Activated CD8-positive, alpha-beta T cell treated with anti-CD3 and anti-CD28 coated beads, Interleukin-2, amount 10 ng/mL, durations not matched to agents 7 days and 5 days (primary cell): ENCODE measurements at regions not wholly inside any gene's neighbourhood (a gene's known extent, or its start where the extent isn't known, plus 50 kb on each side); places are given as distances from the start of the nearest gene placed in this dataset.

Experiments used
- ATAC-seq: fragments of 150-1000 bp; cut with Tn5 transposase; one replicate; pipeline ENCODE4 v1.10.0; 2021; ENCODE audit warnings: moderate library complexity
- CTCF ChIA-PET: fragments of 350-600 bp; sonication (Branson Sonifier 250); formaldehyde crosslinking; loops from one replicate; lab custom pipeline; 2021; ENCODE audit warnings: antibody characterized with exemption; lab: Charles Lee
- POLR2A ChIA-PET: fragments of 350-600 bp; sonication (Branson Sonifier 250); formaldehyde crosslinking; loops from one replicate; lab custom pipeline; 2021; ENCODE audit warnings: antibody characterized with exemption; lab: Charles Lee
- DNase-seq: peaks from one replicate; pipeline ENCODE4 v3.0.0-alpha.2; 2020
- H3K27ac Mint-ChIP-seq: one replicate; pipeline ENCODE4 v1.8.0; 2021; ENCODE audit warnings: mild to moderate bottlenecking, mixed read lengths
- H3K27me3 Mint-ChIP-seq: one replicate; pipeline ENCODE4 v1.8.0; 2021; ENCODE audit warnings: low read depth, mixed read lengths
- H3K36me3 Mint-ChIP-seq: one replicate; pipeline ENCODE4 v1.8.0; 2021; ENCODE audit warnings: low read depth, mixed read lengths
- H3K4me1 Mint-ChIP-seq: one replicate; pipeline ENCODE4 v1.8.0; 2021; ENCODE audit warnings: low read depth, mixed read lengths
- H3K4me3 Mint-ChIP-seq: one replicate; pipeline ENCODE4 v1.8.0; 2021; ENCODE audit warnings: mild to moderate bottlenecking, mixed read lengths
- H3K9me3 Mint-ChIP-seq: one replicate; pipeline ENCODE4 v1.8.0; 2022; ENCODE audit warnings: mixed read lengths; ENCODE audit not compliant: insufficient read depth

DNA sequence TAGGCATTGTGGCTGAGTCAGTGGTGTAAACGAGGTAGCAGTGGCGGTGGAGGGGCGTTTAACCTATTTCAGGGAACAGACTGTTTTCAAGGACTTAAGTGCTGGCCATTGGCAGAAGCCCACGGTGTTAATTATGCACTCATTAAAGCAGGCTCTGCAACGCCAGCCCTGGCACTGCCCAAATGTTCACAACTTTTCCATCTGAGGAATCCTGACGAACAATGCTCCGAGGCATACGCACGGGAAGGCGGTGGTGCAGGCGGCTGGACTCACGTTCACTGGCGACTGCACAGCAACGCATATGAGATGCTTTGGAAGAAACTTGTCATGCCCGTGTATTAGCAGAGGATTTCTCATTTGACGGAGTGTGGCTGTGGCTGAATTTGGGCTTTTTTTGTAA is 70.6 kb upstream of the SLC24A4 start:
- DNase-seq (no peak), ATAC-seq (no peak)
- Mint-ChIP-seq H3K4me3 (no peak overlapping the region), H3K9me3 (no peaks in the 10 kb centered on the region), H3K4me1 (peaks cover 11% of the 10 kb centered on the region), H3K27me3 (peaks cover 53% of the 10 kb centered on the region), H3K36me3 (no peaks in the 10 kb centered on the region), H3K27ac (no peak overlapping the region)
- ChIA-PET CTCF (no interaction called here), POLR2A (no interaction called here)

GRCh38 chr14:92253381-92253894 is 69.5 kb upstream of the SLC24A4 start:
- H3K9me3 Mint-ChIP-seq, result no peaks in the 10 kb centered on the region
- ATAC-seq (no peak), DNase-seq (no peak)
- H3K4me1 Mint-ChIP-seq, result peaks cover 19% of the 10 kb centered on the region
- H3K4me3 Mint-ChIP-seq, result no peak overlapping the region
- H3K36me3 Mint-ChIP-seq, result no peaks in the 10 kb centered on the region
- ChIA-PET POLR2A (no interaction called here), CTCF (no interaction called here)
- H3K27ac Mint-ChIP-seq, result no peak overlapping the region
- peaks cover 50% of the 10 kb centered on the region for H3K27me3 Mint-ChIP-seq

- H3K36me3 Mint-ChIP-seq, result no peaks in the 10 kb centered on the region
- ATAC-seq (no peak), DNase-seq (no peak)
- H3K4me3 Mint-ChIP-seq, result no peak overlapping the region
- H3K4me1 Mint-ChIP-seq, result peaks cover 32% of the 10 kb centered on the region
- H3K27me3 Mint-ChIP-seq, result peaks cover 44% of the 10 kb centered on the region
- no peaks in the 10 kb centered on the region for H3K9me3 Mint-ChIP-seq
- no peak overlapping the region for H3K27ac Mint-ChIP-seq
- ChIA-PET CTCF (interaction anchor here (0.7 kb wide), 1 partner anchor 119 kb away, joined by 3 read pairs; no protein-coding TSS in a partner anchor), POLR2A (no interaction called here)
Measured at GRCh38 chr14:92254786-92255185, 68.2 kb upstream of the SLC24A4 start.

- Mint-ChIP-seq H3K4me3 (no peak overlapping the region), H3K36me3 (no peaks in the 10 kb centered on the region), H3K27me3 (peaks cover 20% of the 10 kb centered on the region), H3K27ac (no peak overlapping the region), H3K4me1 (peaks cover 43% of the 10 kb centered on the region), H3K9me3 (no peaks in the 10 kb centered on the region)
- ChIA-PET POLR2A (interaction anchor here (1.4 kb wide), 1 partner anchor 10 kb away, joined by 3 read pairs; no protein-coding TSS in a partner anchor), CTCF (interaction anchor here (1.1 to 1.9 kb wide), 2 partner anchors 20 to 93 kb away, joined by 3 to 5 read pairs; no protein-coding TSS in a partner anchor)
- DNase-seq (peak; percentile 29), ATAC-seq (peak; percentile 21)
Measured at GRCh38 chr14:92258934-92259333, 64.0 kb upstream of the SLC24A4 start.

GRCh38 chr14:92259613-92260357 is 63.2 kb upstream of the SLC24A4 start:
- Mint-ChIP-seq H3K27ac (peak overlapping the region; percentile 20), H3K4me3 (no peak overlapping the region), H3K36me3 (no peaks in the 10 kb centered on the region), H3K9me3 (no peaks in the 10 kb centered on the region), H3K4me1 (peaks cover 43% of the 10 kb centered on the region), H3K27me3 (peaks cover 13% of the 10 kb centered on the region)
- ATAC-seq, result peak; percentile 28
- CTCF ChIA-PET, result interaction anchor here (1.0 to 1.9 kb wide), 3 partner anchors 11 to 92 kb away, joined by 3 to 5 read pairs (median 3); no protein-coding TSS in a partner anchor
- POLR2A ChIA-PET, result interaction anchor here (0.6 to 1.4 kb wide), 2 partner anchors 11 to 32 kb away, joined by 3 read pairs; no protein-coding TSS in a partner anchor
- DNase-seq, result no peak

DNA sequence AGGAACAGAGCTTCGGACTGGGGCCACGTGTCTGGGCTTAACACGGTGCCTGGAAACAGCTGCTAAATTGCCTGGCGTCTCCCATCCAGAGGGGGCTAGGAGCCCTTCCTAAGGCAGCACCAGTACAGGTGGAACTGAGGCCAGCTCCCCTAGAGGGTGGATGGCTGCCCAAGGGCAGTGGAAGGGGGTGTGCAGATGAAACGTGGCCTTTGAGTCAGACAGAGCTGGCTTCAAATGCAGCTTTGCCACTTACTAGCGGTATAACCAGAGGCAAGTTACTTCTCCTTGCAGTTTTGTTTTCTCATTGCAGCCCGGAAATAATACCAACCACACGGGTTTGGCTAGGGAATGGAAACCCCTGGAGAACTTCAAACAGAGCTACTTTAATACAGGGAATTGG is 59.3 kb upstream of the SLC24A4 start:
- ATAC-seq (no peak), DNase-seq (no peak)
- ChIA-PET CTCF (interaction anchor here (1.6 kb wide), 1 partner anchor 14 kb away, joined by 3 read pairs; no protein-coding TSS in a partner anchor), POLR2A (no interaction called here)
- H3K4me1 Mint-ChIP-seq, result peaks cover 27% of the 10 kb centered on the region
- H3K27ac Mint-ChIP-seq, result no peak overlapping the region
- H3K9me3 Mint-ChIP-seq, result no peaks in the 10 kb centered on the region
- no peaks in the 10 kb centered on the region for H3K36me3 Mint-ChIP-seq
- H3K4me3 Mint-ChIP-seq, result no peak overlapping the region
- peaks cover 9% of the 10 kb centered on the region for H3K27me3 Mint-ChIP-seq

DNA sequence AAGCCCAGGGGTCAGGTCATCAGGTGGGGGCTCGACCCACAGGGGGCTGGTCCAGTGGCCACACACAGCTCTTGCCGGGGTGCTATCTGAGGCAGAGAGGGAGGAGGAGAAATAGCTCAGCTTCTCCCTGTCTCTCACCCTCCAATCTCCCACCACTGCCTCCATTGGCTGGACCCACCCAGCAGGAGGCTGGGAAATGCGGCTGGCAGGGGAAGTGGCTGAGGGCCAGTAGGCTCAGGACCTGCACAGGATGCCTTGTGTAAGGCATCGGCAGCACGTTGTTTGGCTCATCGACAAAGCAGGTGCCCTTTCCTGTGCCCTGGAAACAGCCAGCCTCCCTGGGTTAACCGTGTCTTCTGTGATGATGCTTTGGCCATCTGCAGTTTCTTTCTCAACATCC is 58.8 kb upstream of the SLC24A4 start:
- H3K4me1 Mint-ChIP-seq, result peaks cover 23% of the 10 kb centered on the region
- DNase-seq (no peak), ATAC-seq (no peak)
- CTCF ChIA-PET, result no interaction called here
- no peak overlapping the region for H3K4me3 Mint-ChIP-seq
- no peaks in the 10 kb centered on the region for H3K36me3 Mint-ChIP-seq
- no peaks in the 10 kb centered on the region for H3K9me3 Mint-ChIP-seq
- H3K27me3 Mint-ChIP-seq, result peaks cover 11% of the 10 kb centered on the region
- POLR2A ChIA-PET, result no interaction called here
- no peak overlapping the region for H3K27ac Mint-ChIP-seq

DNA sequence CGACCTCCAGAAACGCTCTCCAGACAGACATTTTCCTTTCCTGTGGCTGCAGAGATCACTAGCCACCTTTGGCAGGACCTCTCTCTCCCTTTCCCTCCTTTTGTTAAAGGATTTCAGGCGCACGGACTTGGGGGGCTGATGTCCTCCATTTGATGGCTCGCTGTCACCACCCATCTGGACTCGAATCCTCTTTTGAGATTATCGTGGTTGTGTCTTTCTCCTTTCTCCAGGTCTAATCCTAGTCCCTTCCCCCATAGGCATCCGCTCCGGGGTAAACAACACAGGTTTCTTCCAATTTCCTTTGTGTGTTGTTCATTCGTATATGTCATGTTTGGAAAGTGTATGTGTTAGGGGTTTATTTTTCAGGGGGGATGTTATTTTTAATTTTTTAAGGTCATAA is 56.7 kb upstream of the SLC24A4 start:
- ATAC-seq, result no peak
- CTCF ChIA-PET, result no interaction called here
- no peaks in the 10 kb centered on the region for H3K36me3 Mint-ChIP-seq
- POLR2A ChIA-PET, result no interaction called here
- no peak for DNase-seq
- H3K9me3 Mint-ChIP-seq, result no peaks in the 10 kb centered on the region
- peaks cover 27% of the 10 kb centered on the region for H3K27me3 Mint-ChIP-seq
- H3K4me3 Mint-ChIP-seq, result no peak overlapping the region
- H3K4me1 Mint-ChIP-seq, result peaks cover 9% of the 10 kb centered on the region
- no peak overlapping the region for H3K27ac Mint-ChIP-seq
